NCI-H1048 (cell line): ENCODE measurements at regions not wholly inside any gene's neighbourhood (a gene's known extent, or its start where the extent isn't known, plus 50 kb on each side); places are given as distances from the start of the nearest gene placed in this dataset.
"Not testable (repeated sequence)": the region's sequence is repeated elsewhere in the genome, so short reads cannot be mapped to it uniquely, and the experiment has no call there.

Source experiments
- DNase-seq: peaks from one replicate; lab custom pipeline; 2025; lab: John Stamatoyannopoulos, UW

- DNase-seq, result no peak
Observed at GRCh38 chr20:12455148-12455547, 537.5 kb downstream of the BTBD3 start.

GRCh38 chr20:12458241-12458640 lies 540.5 kb downstream of the BTBD3 start:
- no peak for DNase-seq

- no peak for DNase-seq
Observed at GRCh38 chr20:12464036-12464435, 544.7 kb upstream of the SPTLC3 start.

- no peak for DNase-seq
Observed at GRCh38 chr20:12466915-12467314, 541.9 kb upstream of the SPTLC3 start.

GRCh38 chr20:12467758-12468157 lies 541.0 kb upstream of the SPTLC3 start:
- no peak for DNase-seq

GRCh38 chr20:12482661-12483060 lies 526.1 kb upstream of the SPTLC3 start:
- no peak for DNase-seq

GRCh38 chr20:12502443-12502842 lies 506.3 kb upstream of the SPTLC3 start:
- DNase-seq, result no peak

GRCh38 chr20:12504779-12505178 lies 504.0 kb upstream of the SPTLC3 start:
- no peak for DNase-seq

GRCh38 chr20:12511499-12511898 lies 497.3 kb upstream of the SPTLC3 start:
- no peak for DNase-seq

- no peak for DNase-seq
Observed at GRCh38 chr20:12512755-12513154, 496.0 kb upstream of the SPTLC3 start.

- no peak for DNase-seq
Observed at GRCh38 chr20:12528104-12528503, 480.7 kb upstream of the SPTLC3 start.

GRCh38 chr20:12528591-12529041 lies 480.2 kb upstream of the SPTLC3 start:
- no peak for DNase-seq

- no peak for DNase-seq
Observed at GRCh38 chr20:12531626-12532025, 477.1 kb upstream of the SPTLC3 start.

- DNase-seq, result no peak
Observed at GRCh38 chr20:12535316-12535715, 473.5 kb upstream of the SPTLC3 start.

GRCh38 chr20:12535770-12536169 lies 473.0 kb upstream of the SPTLC3 start:
- DNase-seq, result no peak

GRCh38 chr20:12554426-12554825 lies 454.3 kb upstream of the SPTLC3 start:
- DNase-seq, result no peak

GRCh38 chr20:12555369-12555768 lies 453.4 kb upstream of the SPTLC3 start:
- no peak for DNase-seq

- DNase-seq, result not testable (repeated sequence)
Observed at GRCh38 chr20:12555849-12556248, 452.9 kb upstream of the SPTLC3 start.

GRCh38 chr20:12557224-12557623 lies 451.5 kb upstream of the SPTLC3 start:
- no peak for DNase-seq

GRCh38 chr20:12564979-12565378 lies 443.8 kb upstream of the SPTLC3 start:
- no peak for DNase-seq

- no peak for DNase-seq
Observed at GRCh38 chr20:12566596-12566995, 442.2 kb upstream of the SPTLC3 start.

GRCh38 chr20:12570371-12570770 lies 438.4 kb upstream of the SPTLC3 start:
- DNase-seq, result peak; percentile 3

GRCh38 chr20:12573442-12573841 lies 435.3 kb upstream of the SPTLC3 start:
- DNase-seq, result no peak

GRCh38 chr20:12575352-12576095 lies 433.2 kb upstream of the SPTLC3 start:
- DNase-seq, result no peak
